Duodenal mucosa (tissue), 2 donors: ENCODE measurements at regions not wholly inside any gene's neighbourhood (a gene's known extent, or its start where the extent isn't known, plus 50 kb on each side); places are given as distances from the start of the nearest gene placed in this dataset.

Source experiments
- H3K27ac ChIP-seq: one replicate; pipeline ENCODE4 v1.7.0; 2013; ENCODE audit warnings: low read depth, low read length
- H3K27me3 ChIP-seq, 2 donors: one replicate each; pipeline ENCODE4 v1.7.0; 2013; ENCODE audit warnings: low read length in 2 of 2, control low read depth in 1 of 2; ENCODE audit not compliant: insufficient read depth in 2 of 2, control insufficient read depth in 1 of 2
- H3K36me3 ChIP-seq, 2 donors: one replicate each; pipeline ENCODE4 v1.7.0; 2013; ENCODE audit warnings: low read length in 2 of 2, control low read depth in 1 of 2; ENCODE audit not compliant: insufficient read depth in 2 of 2, control insufficient read depth in 1 of 2
- H3K4me1 ChIP-seq, 2 donors: one replicate each; pipeline ENCODE4 v1.7.0; 2013; ENCODE audit warnings: low read length in 2 of 2, control low read depth in 1 of 2; ENCODE audit not compliant: insufficient read depth in 2 of 2, control insufficient read depth in 1 of 2
- H3K4me3 ChIP-seq, 2 donors: one replicate each; pipeline ENCODE4 v1.7.0; 2013; ENCODE audit warnings: low read length in 2 of 2, low read depth in 1 of 2
- H3K9ac ChIP-seq, 2 donors: one replicate each; pipeline ENCODE4 v1.7.0; 2013; ENCODE audit warnings: low read length in 2 of 2, low read depth in 1 of 2
- H3K9me3 ChIP-seq, 2 donors: one replicate each; pipeline ENCODE4 v1.7.0; 2013; ENCODE audit warnings: low read length in 2 of 2, control low read depth in 1 of 2; ENCODE audit not compliant: control insufficient read depth in 1 of 2

GRCh38 chr11:95676308-95676707, 113.3 kb downstream of the FAM76B start:
- Histone ChIP-seq H3K27me3 (no peaks in the 10 kb centered on the region), H3K4me1 (no peaks in the 10 kb centered on the region)

DNA sequence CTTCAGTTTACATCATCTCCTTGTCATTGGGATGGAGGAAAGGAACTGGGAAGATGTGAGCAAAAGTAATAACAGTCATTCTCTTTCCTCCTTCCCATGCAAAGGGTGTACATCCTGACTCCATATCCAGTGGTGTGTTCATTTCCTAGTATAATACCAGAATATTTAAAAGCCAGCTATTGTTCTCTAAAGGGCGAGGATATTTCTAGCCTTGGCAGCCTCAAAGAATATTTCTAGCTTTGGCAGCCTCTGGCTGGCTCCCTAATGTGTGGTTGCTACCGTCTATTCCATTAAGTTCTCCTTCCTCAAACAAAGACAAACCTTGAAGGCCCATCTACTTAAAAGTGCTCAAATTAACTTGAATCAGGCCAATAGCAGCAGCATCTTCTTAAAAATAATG, 114.0 kb downstream of the FAM76B start:
- Histone ChIP-seq H3K9ac (no peak overlapping the region), H3K9me3 (no peaks in the 10 kb centered on the region), H3K4me1 (no peaks in the 10 kb centered on the region), H3K36me3 (no peaks in the 10 kb centered on the region), H3K27me3 (no peaks in the 10 kb centered on the region), H3K4me3 (no peak overlapping the region), H3K27ac (no peak overlapping the region)

More at GRCh38 chr11:95676308-95676707, 113.3 kb downstream of the FAM76B start:
- Histone ChIP-seq H3K9ac (no peak overlapping the region), H3K9me3 (no peaks in the 10 kb centered on the region), H3K4me3 (no peak overlapping the region), H3K36me3 (no peaks in the 10 kb centered on the region), H3K27ac (no peak overlapping the region)

- no peak overlapping the region for H3K9ac ChIP-seq
- no peaks in the 10 kb centered on the region for H3K4me1 ChIP-seq
- H3K4me3 ChIP-seq: no peak overlapping the region
- H3K9me3 ChIP-seq: no peaks in the 10 kb centered on the region
- no peak overlapping the region for H3K27ac ChIP-seq
- H3K36me3 ChIP-seq: no peaks in the 10 kb centered on the region
- no peaks in the 10 kb centered on the region for H3K27me3 ChIP-seq
Observed at GRCh38 chr11:95674657-95675358, 114.8 kb downstream of the FAM76B start.

GRCh38 chr11:95671768-95672167, 117.8 kb downstream of the FAM76B start:
- Histone ChIP-seq H3K4me1 (no peaks in the 10 kb centered on the region), H3K27ac (no peak overlapping the region), H3K4me3 (no peak overlapping the region), H3K27me3 (no peaks in the 10 kb centered on the region), H3K9ac (no peak overlapping the region), H3K9me3 (no peaks in the 10 kb centered on the region), H3K36me3 (no peaks in the 10 kb centered on the region)

- Histone ChIP-seq H3K4me1 (no peaks in the 10 kb centered on the region), H3K27ac (no peak overlapping the region), H3K27me3 (no peaks in the 10 kb centered on the region), H3K4me3 (no peak overlapping the region), H3K36me3 (no peaks in the 10 kb centered on the region), H3K9me3 (no peaks in the 10 kb centered on the region), H3K9ac (no peak overlapping the region)
Observed at GRCh38 chr11:95668131-95668530, 121.5 kb downstream of the FAM76B start.

DNA sequence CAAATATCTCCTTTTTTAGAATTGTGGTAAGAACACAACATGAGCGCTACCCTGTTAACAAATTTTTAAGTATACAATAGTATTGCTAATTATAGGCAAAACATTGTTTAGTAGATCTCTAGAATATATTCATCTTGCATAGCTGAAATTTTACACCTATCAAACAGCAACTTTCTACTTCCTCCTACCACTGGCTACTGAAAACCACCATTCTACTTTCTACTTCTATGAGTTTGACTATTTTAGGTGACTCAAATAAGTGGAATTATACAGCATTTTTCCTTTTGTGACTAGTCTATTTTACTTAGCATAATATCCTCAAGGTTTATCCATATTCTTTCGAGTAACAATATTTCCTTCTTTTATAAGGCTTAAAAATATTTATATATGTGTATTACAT, 128.4 kb downstream of the FAM76B start:
- H3K4me1 ChIP-seq: no peaks in the 10 kb centered on the region
- H3K27ac ChIP-seq: no peak overlapping the region
- no peaks in the 10 kb centered on the region for H3K9me3 ChIP-seq
- no peak overlapping the region for H3K9ac ChIP-seq
- H3K4me3 ChIP-seq: no peak overlapping the region
- no peaks in the 10 kb centered on the region for H3K36me3 ChIP-seq
- no peaks in the 10 kb centered on the region for H3K27me3 ChIP-seq

- no peaks in the 10 kb centered on the region for H3K27me3 ChIP-seq
- H3K9me3 ChIP-seq: no peaks in the 10 kb centered on the region
- H3K27ac ChIP-seq: no peak overlapping the region
- no peaks in the 10 kb centered on the region for H3K36me3 ChIP-seq
- H3K4me1 ChIP-seq: no peaks in the 10 kb centered on the region
- no peak overlapping the region for H3K4me3 ChIP-seq
- no peak overlapping the region for H3K9ac ChIP-seq
Observed at GRCh38 chr11:95660038-95660437, 129.5 kb downstream of the FAM76B start.

DNA sequence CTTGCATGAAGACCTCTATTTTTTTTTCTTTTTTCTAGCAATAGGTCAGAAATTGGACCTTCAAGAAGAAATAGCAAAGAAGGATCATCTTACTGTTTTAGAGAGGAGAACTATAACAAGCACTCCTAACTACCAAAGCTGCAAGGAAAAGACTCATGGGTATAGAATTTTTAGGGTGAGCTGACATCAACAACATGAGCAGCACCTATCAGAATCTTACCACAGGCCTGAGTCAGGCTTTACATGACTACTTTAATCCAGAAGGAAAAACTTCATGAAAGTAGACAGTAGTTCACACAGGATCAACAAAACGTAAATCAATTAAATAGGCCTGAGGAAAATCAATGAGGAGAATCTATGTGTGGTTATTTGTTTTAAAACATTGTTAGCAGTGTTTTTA, 130.5 kb downstream of the FAM76B start:
- Histone ChIP-seq H3K4me1 (no peaks in the 10 kb centered on the region), H3K4me3 (no peak overlapping the region), H3K9ac (no peak overlapping the region), H3K27ac (no peak overlapping the region), H3K36me3 (no peaks in the 10 kb centered on the region), H3K27me3 (no peaks in the 10 kb centered on the region), H3K9me3 (no peaks in the 10 kb centered on the region)

DNA sequence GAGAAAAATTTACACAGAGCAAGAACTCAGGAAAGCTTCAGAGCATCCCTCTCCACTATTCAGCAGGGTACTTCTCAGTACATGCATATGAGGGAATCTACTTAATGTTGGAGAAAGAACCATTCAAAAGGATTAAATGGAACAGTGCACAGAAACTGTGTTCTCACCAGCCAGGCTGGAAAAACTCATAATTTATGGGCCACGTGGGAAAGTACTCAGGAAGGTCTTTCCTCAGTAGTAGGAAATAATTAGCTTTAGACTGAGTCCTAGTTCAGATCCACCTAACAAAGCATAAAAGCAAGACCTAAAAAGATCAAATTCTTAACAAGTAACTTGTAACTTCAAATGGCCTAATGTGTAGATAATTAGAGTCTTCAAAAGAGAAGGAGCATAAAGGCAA, 134.0 kb downstream of the FAM76B start:
- no peaks in the 10 kb centered on the region for H3K9me3 ChIP-seq
- H3K36me3 ChIP-seq: no peaks in the 10 kb centered on the region
- H3K9ac ChIP-seq: no peak overlapping the region
- no peaks in the 10 kb centered on the region for H3K4me1 ChIP-seq
- H3K27me3 ChIP-seq: no peaks in the 10 kb centered on the region
- H3K27ac ChIP-seq: no peak overlapping the region
- H3K4me3 ChIP-seq: no peak overlapping the region

DNA sequence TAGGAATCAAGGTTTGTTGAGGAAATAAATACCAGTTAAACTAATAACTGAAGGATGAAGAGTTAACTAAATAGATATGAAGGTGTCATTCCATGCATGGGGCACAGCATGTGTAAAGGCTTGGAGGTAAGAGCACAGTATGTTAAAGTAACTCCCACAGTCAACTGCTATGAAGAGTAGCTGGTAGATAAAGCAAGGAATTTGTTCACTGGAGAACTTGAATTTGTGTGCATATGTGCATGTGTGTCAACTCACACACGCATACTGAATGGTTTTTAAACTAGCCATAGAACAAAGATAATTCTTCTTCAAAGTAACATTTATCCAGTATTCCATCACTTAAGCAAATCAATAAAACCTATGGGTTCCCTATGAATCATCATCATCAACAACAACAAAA, 135.9 kb downstream of the FAM76B start:
- Histone ChIP-seq H3K4me3 (no peak overlapping the region), H3K36me3 (no peaks in the 10 kb centered on the region), H3K9ac (no peak overlapping the region), H3K4me1 (no peaks in the 10 kb centered on the region), H3K27me3 (no peaks in the 10 kb centered on the region), H3K9me3 (no peaks in the 10 kb centered on the region), H3K27ac (no peak overlapping the region)

GRCh38 chr11:95653099-95653498, 136.5 kb downstream of the FAM76B start:
- Histone ChIP-seq H3K9ac (no peak overlapping the region), H3K4me3 (no peak overlapping the region), H3K4me1 (no peaks in the 10 kb centered on the region), H3K27me3 (no peaks in the 10 kb centered on the region), H3K9me3 (no peaks in the 10 kb centered on the region), H3K27ac (no peak overlapping the region), H3K36me3 (no peaks in the 10 kb centered on the region)
